KBM-7 (cell line): ENCODE measurements at regions not wholly inside any gene's neighbourhood (a gene's known extent, or its start where the extent isn't known, plus 50 kb on each side); places are given as distances from the start of the nearest gene placed in this dataset.

Experiments
- DNase-seq: peaks from one replicate; pipeline ENCODE4 v3.0.0-alpha.2; 2015
- in situ Hi-C: fragments of 300-500 bp; cut with MboI; formaldehyde crosslinking; loops from 2 replicates; pipeline ENCODE4 v1.14.3; 2020; ENCODE audit warnings: low sequenced_read_pairs, low pct_unique_long_range_greater_than_20kb, mixed read lengths

DNA sequence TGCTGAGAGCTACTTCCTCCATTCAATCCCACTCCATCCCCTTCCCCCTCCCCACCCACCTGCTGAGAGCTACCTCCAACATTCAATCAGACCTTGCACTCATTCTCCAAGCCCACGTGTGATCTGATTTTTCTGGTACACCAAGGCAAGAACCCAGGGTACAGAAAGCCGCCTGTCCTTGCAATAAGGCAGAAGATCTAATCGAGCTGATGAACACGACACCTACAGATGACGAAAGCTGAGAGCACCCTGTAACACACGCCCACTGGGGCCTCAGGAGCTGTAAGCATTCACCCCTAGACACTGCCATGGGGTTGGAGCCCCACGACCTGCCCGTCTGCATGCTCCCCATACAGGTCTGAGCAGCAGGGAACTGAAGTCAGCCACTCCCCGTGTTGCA lies 58.3 kb downstream of the TRIML1 start:
- in situ Hi-C loops: no loop called here
- DNase-seq: no peak

DNA sequence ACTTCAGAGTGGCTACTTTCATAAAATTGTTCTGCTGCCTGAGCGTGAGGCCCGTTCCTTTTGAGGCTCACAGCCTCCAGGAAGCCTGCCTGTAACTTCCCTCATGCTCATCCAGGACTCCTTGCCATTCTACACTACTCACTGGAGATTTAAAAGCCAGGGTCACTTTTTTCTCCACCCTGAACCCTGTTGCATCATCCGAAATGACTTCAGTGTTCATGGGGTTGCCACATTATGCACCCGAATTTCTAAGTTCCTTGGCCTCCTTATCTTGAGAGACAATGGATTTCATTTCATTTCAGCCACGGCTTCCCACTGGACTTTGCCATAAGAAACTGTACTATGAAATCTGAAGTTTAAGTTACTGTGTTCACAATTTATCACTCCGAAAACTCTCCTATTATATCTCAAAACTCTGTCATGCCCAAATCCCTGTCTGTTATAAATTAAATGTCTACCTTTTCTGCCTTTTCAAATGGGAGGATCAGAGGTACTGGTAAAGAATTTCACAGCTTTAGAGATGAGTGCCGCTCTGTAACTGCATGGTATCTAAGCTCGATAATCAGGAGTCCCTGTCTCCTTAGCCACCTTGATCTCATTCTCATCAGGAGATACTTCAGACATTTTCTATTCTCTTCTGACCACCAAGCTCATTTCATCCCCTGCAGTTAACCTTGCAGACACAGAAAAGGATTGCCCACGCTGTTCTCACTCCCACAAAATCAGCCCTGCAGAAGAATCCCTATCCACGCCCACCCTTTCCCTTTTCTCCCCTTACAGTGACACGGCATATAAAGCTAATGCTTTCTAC lies 59.9 kb downstream of the TRIML1 start:
- in situ Hi-C loops: no loop called here
- DNase-seq: no peak

GRCh38 chr4:188201851-188202250 lies 62.6 kb downstream of the TRIML1 start:
- in situ Hi-C loops: no loop called here
- no peak for DNase-seq

DNA sequence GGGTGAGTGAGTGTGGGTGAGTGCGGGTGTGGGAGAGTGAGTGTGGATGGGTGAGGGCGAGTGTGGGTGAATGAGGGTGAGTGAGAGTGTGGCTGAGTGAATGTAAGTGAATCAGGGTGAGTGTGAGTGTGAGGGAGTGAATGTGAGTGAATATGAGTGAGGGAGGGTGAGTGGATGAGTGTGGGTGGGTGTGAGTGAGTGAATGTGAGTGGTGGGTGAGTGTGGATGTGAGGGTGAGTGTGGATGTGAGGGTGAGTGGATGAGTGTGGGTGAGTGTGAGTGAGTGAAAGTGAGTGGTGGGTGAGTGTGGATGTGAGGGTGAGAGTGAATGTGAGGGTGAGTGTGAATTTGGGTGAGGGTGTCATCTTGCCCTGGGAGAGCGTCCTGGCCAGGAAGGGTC lies 67.5 kb downstream of the TRIML1 start:
- in situ Hi-C loops: no loop called here
- no peak for DNase-seq

DNA sequence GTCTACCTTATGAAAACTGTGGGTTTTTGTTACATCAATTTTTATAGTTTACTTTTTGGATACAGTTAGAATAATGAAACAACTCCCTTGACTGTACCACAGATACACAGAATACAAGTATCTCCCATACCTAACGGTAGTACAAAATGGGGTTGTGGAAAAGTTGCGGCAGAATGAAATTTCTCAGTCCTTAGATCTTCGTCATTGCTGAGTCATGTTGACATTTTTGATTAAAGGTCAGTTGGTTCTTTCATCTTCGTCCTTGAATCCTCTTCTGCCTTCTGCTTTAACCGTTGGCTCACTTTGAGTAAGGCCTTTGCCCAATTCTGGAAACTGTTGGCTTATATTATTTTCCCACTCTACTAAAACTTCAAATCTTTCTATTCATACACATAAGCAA lies 75.6 kb downstream of the TRIML1 start:
- DNase-seq: no peak
- in situ Hi-C loops: no loop called here

- in situ Hi-C loops: no loop called here
- no peak for DNase-seq
These were observed 79.2 kb downstream of the TRIML1 start for GRCh38 chr4:188218392-188218791.

- in situ Hi-C loops: no loop called here
These were observed 80.8 kb downstream of the TRIML1 start for GRCh38 chr4:188220006-188220405.

DNA sequence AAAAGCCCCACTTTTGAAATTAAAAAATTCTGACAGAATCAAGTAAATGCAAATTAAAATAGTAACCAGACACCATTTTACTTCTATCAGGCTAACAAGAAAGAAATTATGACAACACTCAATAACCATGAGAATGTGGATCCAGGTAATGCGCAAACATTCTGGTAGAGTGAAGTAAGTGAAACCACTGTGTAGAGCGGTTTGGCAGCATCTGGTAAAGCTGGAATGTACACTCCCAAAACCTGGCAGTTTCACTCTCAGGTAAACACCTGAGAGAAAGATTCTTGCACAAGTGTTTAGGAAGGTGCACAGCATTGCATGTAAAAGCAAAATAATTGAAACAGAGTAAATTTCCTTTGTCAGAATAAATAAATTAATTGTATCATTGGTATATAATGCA lies 81.8 kb downstream of the TRIML1 start:
- in situ Hi-C loops: no loop called here
- DNase-seq: no peak

More at GRCh38 chr4:188220006-188220405, 80.8 kb downstream of the TRIML1 start:
- DNase-seq: no peak

GRCh38 chr4:188228279-188228678 lies 89.0 kb downstream of the TRIML1 start:
- DNase-seq: no peak

DNA sequence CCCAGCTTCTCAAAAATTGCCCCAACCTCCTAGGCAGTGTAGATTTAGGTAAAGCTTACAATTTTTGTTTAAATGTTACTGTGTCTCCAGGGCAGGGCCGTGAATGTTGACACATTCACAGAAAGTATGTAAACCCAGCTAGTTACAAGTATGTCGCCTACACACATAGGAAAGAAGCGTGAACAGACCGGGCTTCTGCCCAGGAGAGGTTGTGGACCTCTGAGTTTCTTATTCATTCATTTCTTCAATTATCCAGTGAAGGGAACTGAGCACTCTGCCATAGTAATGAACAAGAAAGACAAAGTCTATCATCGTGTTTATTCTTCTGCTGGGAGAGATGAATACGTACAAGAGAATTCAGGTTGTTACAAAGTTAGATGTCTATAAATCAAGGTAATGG lies 93.2 kb downstream of the TRIML1 start:
- no peak for DNase-seq
- in situ Hi-C loops: no loop called here

More at GRCh38 chr4:188228279-188228678, 89.0 kb downstream of the TRIML1 start:
- in situ Hi-C loops: no loop called here

- in situ Hi-C loops: no loop called here
- DNase-seq: no peak
These were observed 102.8 kb downstream of the TRIML1 start for GRCh38 chr4:188242041-188242440.

GRCh38 chr4:188245651-188246050 lies 106.4 kb downstream of the TRIML1 start:
- DNase-seq: no peak
- in situ Hi-C loops: no loop called here

GRCh38 chr4:188246488-188246887 lies 107.2 kb downstream of the TRIML1 start:
- no peak for DNase-seq
- in situ Hi-C loops: no loop called here

DNA sequence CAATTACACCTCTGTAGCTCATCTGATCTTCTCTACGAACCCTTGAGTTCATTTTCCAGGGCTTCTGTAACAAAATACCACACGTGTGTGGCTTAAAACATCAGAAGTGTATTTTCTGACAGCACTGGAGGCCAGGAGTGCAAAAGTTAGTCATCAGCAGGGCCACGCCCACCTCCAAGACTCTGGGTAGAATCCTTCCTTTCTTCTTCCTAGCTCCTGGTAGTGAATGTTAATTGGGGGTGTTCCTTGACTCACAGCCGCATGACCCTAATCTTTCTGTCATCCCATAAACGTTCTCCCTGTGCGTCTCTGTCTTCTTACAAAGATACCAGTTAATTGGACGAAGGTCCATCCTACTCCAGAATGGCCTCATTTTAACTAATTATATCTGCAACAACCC lies 115.0 kb downstream of the TRIML1 start:
- in situ Hi-C loops: no loop called here
- DNase-seq: no peak

- DNase-seq: no peak
- in situ Hi-C loops: no loop called here
These were observed 123.2 kb downstream of the TRIML1 start for GRCh38 chr4:188262464-188262863.

DNA sequence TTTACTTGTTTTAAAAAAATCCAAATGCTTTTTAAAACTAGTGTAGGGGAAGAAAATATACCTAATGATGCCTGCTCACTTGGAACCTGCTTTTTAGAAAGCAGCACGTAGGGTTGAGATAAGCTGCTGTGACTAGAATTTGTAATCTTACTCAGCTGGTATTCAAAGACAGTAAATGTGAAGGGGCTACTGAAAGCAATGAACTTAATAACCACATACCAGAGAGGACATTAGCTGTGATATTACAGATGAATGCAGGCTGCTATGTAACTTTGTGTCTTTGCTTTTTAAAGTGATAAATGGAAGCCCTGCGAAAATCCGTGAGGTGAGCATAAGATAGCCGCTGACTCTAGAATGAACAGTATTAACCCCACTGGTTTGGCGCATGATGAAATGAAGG lies 124.1 kb downstream of the TRIML1 start:
- no peak for DNase-seq
- in situ Hi-C loops: no loop called here

DNA sequence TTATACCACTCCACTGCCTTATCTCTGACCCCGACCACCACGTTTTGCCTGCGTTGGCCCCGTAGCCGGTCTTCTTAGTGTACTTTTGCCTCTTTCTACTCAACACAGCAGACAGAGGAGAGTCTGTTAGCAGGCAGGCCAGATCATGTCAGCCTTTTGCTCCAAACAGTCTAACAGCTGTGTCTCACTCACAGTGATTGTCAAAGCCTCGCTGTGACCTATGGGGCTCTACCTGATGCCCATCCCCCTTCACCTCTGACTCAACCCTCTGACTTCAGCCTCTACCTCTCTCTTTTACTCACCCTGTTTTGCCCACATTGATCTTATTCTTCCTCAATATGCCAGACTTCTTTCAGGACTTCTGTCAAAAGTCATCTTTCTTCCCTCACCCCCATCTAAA lies 127.1 kb downstream of the TRIML1 start:
- DNase-seq: no peak
- in situ Hi-C loops: no loop called here

- no peak for DNase-seq
- in situ Hi-C loops: no loop called here
These were observed 129.1 kb downstream of the TRIML1 start for GRCh38 chr4:188268131-188268908.

- no peak for DNase-seq
- in situ Hi-C loops: no loop called here
These were observed 131.2 kb downstream of the TRIML1 start for GRCh38 chr4:188270273-188271069.

GRCh38 chr4:188275686-188276085 lies 136.4 kb downstream of the TRIML1 start:
- in situ Hi-C loops: no loop called here

More at GRCh38 chr4:188275686-188276085, 136.4 kb downstream of the TRIML1 start:
- DNase-seq: no peak
